ENCODE measurements at regions not wholly inside any gene's neighbourhood (a gene's known extent, or its start where the extent isn't known, plus 50 kb on each side); places are given as distances from the start of the nearest gene placed in this dataset.
"Not testable (repeated sequence)": the region's sequence is repeated elsewhere in the genome, so short reads cannot be mapped to it uniquely, and the experiment has no call there.

GRCh38 chr3:118636841-118637240 is 397.8 kb downstream of the IGSF11 start:
- DNase-seq: no peak

- no peak for DNase-seq
These were observed 396.8 kb downstream of the IGSF11 start for GRCh38 chr3:118637846-118638245.

DNA sequence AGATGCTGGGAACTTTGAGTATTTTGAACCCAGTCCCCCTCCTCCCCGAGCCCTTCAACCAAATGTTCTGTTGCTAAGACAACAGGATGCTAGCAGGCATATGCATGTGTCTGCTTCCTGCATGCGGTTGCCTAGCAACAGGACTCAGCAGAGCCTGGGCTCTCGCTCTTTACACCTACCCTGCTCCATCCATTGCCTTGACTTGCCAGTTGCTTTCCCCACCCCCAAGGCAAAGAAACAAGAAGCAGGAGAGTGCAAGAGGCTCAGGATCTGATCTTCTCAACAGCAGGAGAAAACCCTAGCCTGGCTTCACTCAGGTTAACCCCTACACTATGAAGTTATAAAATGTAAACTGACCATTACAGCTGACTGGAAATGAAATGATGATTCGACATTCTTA is 393.0 kb downstream of the IGSF11 start:
- no peak for DNase-seq

DNA sequence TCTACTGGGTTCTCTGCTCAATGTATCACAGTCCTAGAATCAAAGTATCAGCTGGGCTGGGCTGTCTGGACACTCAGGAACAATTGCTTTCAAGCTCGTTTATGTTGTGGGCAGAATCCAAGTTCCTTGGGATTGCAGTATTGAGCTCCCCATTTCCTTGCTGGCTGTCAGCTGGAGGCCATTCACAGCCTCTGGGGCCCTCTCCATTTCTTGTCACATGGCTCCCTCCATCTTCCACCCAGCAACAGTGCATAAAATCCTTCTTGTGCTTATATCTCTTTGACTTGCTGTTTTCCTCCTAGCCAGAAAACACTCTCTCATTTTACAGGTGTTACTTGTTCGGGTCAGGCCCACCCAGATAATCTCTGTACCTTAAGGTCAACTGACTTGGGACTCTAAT is 363.5 kb downstream of the IGSF11 start:
- no peak for DNase-seq

- DNase-seq: no peak
These were observed 359.3 kb downstream of the IGSF11 start for GRCh38 chr3:118675305-118675704.

- DNase-seq: not testable (repeated sequence)
These were observed 356.0 kb downstream of the IGSF11 start for GRCh38 chr3:118678663-118679062.

DNA sequence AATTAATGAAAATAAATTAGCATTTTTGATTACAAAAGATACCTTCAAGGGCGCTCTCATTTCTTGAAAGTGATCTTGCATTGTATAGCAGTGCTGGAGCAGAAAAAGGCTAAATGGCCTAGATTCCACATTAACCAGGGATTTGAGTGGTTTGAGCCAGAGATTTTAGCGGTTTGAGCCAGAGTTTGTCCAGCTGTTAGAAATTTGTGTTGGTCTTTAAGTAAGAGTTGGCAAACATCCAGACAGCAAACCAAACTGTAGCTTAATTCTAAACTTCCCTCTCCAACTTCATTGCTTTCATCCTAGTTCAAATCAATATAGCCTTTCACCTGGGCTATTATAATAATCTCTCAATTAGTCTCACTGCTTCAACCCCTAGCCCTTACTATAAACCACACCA is 351.7 kb downstream of the IGSF11 start:
- DNase-seq: peak; percentile 61

DNA sequence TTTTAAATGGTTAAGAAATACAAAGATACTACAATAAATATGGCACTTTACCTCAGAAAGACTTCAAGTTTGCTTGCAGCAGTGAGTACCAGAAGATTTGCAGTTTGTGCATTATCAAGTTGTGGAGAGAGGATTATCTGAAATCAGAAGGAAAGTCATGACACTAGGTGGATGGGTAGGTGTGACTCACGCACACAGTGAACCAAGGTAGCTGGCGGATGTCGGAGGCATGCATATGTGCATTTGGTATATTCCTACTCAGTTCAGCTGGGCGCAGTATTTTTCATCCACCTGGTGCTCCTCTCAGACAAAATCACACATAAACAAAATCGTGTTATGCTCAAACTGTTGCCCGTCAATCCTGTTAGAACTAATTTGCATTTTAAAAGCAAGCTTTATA is 351.0 kb downstream of the IGSF11 start:
- no peak for DNase-seq

- no peak for DNase-seq
These were observed 346.2 kb downstream of the IGSF11 start for GRCh38 chr3:118688396-118688884.

DNA sequence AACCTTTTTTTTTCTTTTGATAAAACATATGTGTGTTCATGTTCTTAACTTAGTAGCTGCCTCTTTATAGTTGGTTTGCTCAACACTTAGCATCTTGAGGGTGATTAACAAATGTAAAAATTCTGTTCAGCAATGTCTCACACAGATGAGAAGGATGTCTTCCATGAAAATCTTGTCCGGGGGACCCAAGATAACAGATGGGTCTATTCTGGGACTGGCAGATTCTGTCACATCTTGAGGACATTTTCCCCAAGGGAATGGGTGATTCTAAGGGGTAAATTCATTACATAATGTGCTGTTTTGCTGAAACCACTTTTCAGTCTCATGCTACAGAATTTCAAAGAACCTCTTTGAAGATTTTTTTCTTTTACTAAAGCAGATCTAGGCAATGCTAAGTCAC is 342.2 kb downstream of the IGSF11 start:
- DNase-seq: no peak

GRCh38 chr3:118705487-118706219 is 329.0 kb downstream of the IGSF11 start:
- no peak for DNase-seq

DNA sequence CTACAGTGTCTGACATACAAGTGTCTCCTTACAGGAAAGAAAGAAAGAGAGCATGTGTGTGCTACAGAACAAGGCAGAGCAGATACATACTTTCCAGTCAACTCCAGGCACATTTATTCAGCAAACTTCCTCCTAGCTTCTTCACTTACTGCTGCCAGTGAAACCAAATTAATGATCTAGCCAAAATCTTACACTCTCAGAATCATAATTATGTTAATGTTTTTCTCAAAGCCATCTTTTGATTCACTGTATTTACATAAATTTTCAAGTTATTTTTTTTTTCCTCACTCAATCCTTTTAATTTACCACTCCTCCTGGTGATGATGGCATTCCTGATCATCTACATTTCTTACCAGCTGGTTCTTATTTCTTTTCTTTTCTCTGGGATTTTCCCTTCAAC is 326.7 kb downstream of the IGSF11 start:
- no peak for DNase-seq

GRCh38 chr3:118710532-118710931 is 324.1 kb downstream of the IGSF11 start:
- DNase-seq: no peak

DNA sequence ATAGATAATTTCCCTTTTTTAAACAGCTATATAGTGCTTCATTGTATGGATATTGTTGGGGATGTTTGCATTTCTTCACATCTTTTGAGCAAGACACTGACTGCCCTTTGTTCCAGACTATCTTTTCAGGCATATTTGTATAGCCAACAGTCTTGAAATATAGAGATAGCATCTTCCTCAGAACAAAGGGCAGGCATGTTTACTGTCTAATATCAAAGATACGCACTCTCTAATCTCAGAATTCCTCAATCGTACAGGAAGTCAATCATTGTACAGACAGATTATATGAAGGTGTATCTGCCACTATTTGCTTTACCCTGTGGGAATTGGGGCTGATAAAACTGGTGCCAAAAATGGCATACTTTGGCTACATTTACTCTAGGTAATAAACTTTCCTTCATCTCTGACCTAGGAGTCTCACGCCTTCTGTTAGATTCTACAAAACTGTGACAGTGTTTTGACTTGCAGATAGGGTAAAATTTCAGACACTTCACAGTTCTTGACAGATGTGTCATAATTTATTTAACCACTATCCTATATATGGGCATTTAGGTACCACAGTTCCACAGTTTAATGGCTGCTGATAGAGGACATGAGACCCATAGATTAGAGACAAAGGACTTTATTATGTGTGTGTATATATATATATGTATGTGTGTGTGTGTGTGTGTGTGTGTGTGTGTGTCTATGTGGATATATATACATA is 321.0 kb downstream of the IGSF11 start:
- no peak for DNase-seq

DNA sequence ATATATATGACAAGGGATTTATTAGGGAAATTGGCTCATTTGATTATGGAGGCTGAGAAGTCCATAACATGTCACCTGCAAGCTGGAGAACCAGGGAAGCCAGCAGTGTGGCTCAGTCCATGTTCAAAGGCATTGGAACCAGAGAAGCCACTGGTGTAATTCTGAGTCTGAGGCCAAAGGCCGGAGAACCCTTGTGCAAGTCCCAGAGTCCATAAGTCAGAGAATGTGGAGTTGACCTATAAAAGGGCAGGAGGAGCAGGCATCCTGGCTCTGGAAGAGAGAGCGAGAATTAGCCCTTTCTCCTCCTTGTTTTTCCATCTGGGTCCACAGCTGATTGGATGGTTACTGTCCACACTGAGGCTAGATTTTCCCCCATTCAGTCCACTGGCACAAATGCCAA is 319.8 kb downstream of the IGSF11 start:
- no peak for DNase-seq

DNA sequence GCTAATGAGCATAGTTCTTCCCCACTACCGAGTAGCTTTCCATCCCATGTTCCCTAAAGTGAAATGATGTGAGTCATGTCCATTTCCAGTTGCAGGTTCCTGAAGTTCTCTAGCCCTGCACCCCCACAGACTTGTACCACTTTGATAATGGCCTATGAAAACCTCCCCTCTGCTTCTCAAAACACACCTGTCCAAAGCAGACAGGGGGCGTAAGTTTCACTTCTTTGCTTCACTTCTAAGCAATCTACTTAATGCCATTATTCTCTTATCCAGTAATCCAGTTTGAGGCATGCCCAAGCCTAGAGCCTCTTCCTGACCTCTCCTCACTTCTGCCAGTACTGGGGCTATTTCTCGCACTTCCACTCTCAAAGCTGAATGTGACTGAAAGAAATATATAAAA is 305.1 kb downstream of the IGSF11 start:
- DNase-seq: no peak

DNA sequence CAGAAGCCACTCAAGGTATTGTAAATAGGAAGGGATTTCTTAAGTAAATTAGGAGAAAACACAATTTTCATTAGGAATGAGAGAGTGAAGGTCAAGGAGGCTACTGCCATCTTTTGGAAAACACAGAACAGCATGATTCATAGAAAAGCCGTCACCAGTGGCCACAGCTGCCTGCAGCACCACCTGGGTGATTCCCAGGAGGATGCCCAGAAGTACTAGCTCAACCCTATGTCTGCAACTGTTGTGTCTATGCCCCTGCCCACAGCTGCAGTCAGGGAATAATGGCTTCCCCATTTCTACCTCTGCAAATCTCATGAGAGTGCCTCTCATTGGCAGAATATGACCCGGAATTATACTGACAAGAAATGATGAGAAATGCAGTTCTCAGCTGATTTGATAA is 300.0 kb downstream of the IGSF11 start:
- no peak for DNase-seq

- DNase-seq: no peak
These were observed 298.5 kb downstream of the IGSF11 start for GRCh38 chr3:118736107-118736506.

- DNase-seq: no peak
These were observed 293.8 kb downstream of the IGSF11 start for GRCh38 chr3:118740722-118741290.

GRCh38 chr3:118742760-118743159 is 291.9 kb downstream of the IGSF11 start:
- DNase-seq: no peak

- no peak for DNase-seq
These were observed 290.5 kb downstream of the IGSF11 start for GRCh38 chr3:118744186-118744585.

GRCh38 chr3:118754406-118755252 is 280.0 kb downstream of the IGSF11 start:
- DNase-seq: peak; percentile 2

All from muscle of arm (tissue), 1 donor.